Type B pancreatic cell (in vitro differentiated cells): ENCODE measurements at regions not wholly inside any gene's neighbourhood (a gene's known extent, or its start where the extent isn't known, plus 50 kb on each side); places are given as distances from the start of the nearest gene placed in this dataset.

ENCODE experiments used
- DNase-seq: peaks from one replicate; pipeline ENCODE4 v3.0.0; 2021; ENCODE audit warnings: mixed read lengths; ENCODE audit not compliant: unreplicated experiment; ENCODE audit errors: extremely low spot score
- H3K27ac Mint-ChIP-seq: 2 replicates; pipeline ENCODE4 v1.8.0; 2021; ENCODE audit warnings: mild to moderate bottlenecking, mixed read lengths
- H3K27me3 Mint-ChIP-seq: 2 replicates; pipeline ENCODE4 v1.8.0; 2021; ENCODE audit warnings: mixed read lengths
- H3K36me3 Mint-ChIP-seq: 2 replicates; pipeline ENCODE4 v1.8.0; 2021; ENCODE audit warnings: mixed read lengths
- H3K4me1 Mint-ChIP-seq: one replicate; pipeline ENCODE4 v1.8.0; 2021; ENCODE audit warnings: mixed read lengths; ENCODE audit not compliant: unreplicated experiment
- H3K4me3 Mint-ChIP-seq: 2 replicates; pipeline ENCODE4 v1.8.0; 2021; ENCODE audit warnings: mild to moderate bottlenecking, mixed read lengths
- H3K9me3 Mint-ChIP-seq: 2 replicates; pipeline ENCODE4 v1.8.0; 2021; ENCODE audit warnings: mixed read lengths
- TF ChIP-seq, protein P1 (sequence below): fragments of 200-600 bp; sonication (generic); conservative IDR thresholded peaks from 2 replicates; pipeline ENCODE4 v1.5.0; 2021; ENCODE audit warnings: antibody characterized with exemption, mild to moderate bottlenecking

DNA sequence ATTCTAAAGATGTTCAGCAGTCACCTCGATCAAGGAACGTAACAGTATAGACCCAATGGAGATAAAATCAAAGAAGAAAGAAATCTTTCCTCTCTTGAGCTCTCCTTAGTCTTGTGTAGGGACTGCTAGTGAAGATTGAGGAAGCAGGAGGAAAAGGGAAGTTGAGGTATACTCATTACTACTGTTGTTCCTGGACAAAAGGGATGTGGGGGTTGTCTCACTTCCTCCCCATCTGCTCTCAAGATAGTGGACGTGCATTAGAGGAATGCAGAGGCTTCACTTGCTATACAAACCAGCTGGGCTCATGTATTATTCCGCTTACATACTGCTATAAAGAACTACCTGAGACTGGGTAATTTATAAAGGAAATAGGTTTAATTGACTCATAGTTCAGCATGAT, 208.9 kb upstream of the ARHGEF9 start:
- no peak for DNase-seq
- Mint-ChIP-seq H3K4me3 (no peak overlapping the region), H3K4me1 (no peaks in the 10 kb centered on the region), H3K27me3 (no peaks in the 10 kb centered on the region), H3K27ac (no peak overlapping the region), H3K36me3 (no peaks in the 10 kb centered on the region), H3K9me3 (no peaks in the 10 kb centered on the region)
- TF ChIP-seq, protein P1, sequence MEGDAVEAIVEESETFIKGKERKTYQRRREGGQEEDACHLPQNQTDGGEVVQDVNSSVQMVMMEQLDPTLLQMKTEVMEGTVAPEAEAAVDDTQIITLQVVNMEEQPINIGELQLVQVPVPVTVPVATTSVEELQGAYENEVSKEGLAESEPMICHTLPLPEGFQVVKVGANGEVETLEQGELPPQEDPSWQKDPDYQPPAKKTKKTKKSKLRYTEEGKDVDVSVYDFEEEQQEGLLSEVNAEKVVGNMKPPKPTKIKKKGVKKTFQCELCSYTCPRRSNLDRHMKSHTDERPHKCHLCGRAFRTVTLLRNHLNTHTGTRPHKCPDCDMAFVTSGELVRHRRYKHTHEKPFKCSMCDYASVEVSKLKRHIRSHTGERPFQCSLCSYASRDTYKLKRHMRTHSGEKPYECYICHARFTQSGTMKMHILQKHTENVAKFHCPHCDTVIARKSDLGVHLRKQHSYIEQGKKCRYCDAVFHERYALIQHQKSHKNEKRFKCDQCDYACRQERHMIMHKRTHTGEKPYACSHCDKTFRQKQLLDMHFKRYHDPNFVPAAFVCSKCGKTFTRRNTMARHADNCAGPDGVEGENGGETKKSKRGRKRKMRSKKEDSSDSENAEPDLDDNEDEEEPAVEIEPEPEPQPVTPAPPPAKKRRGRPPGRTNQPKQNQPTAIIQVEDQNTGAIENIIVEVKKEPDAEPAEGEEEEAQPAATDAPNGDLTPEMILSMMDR, result no peak

DNA sequence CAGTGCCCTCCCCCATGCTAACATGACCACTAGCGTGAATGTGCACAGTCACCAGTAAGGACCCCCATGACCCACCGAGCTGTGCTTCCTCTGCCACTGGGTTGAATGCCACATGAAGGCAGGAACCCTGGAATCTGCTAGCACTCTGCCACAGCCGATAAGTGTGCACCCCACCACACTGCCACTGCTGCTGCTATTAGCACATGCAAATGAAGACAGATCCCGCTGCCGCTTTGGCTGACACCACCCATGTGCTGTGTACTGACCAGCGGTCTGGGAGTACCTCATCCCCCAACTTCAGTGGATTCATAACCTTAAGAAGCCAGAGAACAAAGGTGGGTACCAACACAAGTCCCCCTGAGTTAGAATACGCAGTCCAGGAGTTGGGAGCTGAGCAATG, 200.9 kb upstream of the ARHGEF9 start:
- Mint-ChIP-seq H3K27ac (no peak overlapping the region), H3K4me1 (no peaks in the 10 kb centered on the region), H3K9me3 (no peaks in the 10 kb centered on the region), H3K27me3 (no peaks in the 10 kb centered on the region), H3K36me3 (no peaks in the 10 kb centered on the region), H3K4me3 (no peak overlapping the region)
- TF ChIP-seq, protein P1, result no peak
- no peak for DNase-seq

DNA sequence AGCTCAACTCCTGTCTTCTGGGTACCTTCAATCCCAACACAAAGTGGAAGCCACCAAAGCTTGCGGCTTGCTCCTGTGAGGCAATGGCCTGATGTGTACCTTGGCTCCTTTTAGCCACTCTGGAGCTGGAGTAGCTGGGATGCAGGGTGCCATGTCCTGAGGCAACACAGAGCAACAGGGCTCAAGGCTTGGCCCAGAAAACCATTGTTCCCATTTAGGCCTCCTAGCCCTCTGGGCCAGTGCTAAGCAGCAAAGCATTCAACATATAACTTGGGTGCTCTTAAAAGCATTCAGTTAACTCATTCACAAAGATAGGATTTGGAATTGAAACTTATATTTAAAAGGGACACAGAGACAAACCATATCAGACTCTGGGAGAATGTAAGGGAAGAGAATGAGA, 194.5 kb upstream of the ARHGEF9 start:
- Mint-ChIP-seq H3K27me3 (no peaks in the 10 kb centered on the region), H3K4me1 (no peaks in the 10 kb centered on the region), H3K36me3 (no peaks in the 10 kb centered on the region), H3K27ac (no peak overlapping the region), H3K4me3 (no peak overlapping the region), H3K9me3 (no peaks in the 10 kb centered on the region)
- DNase-seq, result no peak
- TF ChIP-seq, protein P1, result no peak

DNA sequence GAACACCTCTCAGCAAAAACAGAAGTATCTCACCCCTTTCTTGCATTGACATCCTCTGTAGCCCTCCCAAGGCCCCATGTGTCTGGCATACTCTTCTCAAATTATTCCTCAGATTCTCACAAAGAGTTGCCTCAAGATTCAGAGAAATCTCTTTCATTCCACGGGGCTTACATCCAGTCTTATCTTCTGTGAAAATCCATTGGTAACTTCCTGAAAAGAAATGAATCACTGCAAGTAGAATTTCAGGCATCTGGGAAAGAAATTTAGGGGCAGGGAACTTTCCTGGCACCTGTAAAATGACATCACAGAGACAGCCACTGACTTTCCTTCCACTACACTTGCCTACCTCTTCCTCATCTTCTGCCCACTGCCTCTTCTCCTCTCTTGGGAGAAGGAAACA, 182.5 kb upstream of the ARHGEF9 start:
- Mint-ChIP-seq H3K9me3 (no peaks in the 10 kb centered on the region), H3K36me3 (no peaks in the 10 kb centered on the region), H3K4me1 (no peaks in the 10 kb centered on the region), H3K27ac (no peak overlapping the region), H3K4me3 (no peak overlapping the region), H3K27me3 (no peaks in the 10 kb centered on the region)
- no peak for DNase-seq
- TF ChIP-seq, protein P1, result no peak

DNA sequence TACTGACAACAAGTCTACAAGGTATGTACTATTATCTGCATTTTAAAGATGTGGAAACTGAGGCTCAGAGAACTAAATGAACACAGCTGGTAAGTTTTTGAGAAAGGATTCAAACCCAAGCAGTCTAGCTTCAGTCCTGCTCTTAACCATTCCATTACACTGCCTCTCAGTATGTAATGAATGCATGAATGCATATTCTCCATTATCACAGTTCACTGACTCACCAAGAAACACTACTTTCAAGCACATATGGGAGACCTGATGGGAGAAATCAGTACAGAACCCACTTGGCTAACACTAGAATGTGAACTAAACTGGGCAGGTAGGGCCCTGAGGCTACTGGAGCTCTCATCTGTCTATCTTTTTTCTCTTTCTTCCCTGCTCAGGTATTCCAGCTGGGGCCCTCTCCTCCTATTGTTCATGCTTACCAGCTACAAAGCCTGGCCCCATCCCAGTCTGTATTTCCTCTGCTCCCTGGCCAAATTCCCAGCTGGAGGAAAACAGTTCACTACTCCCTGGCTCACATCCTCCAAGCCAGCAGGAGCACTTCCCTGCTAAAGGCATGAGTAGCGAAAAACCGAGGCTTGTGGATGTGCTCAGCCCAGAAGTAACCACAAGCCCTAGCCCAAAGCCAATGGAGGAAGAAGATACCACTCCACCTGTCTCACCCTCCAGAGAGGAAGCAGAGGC, 178.2 kb upstream of the ARHGEF9 start:
- no peaks in the 10 kb centered on the region for H3K27me3 Mint-ChIP-seq
- H3K4me3 Mint-ChIP-seq, result no peak overlapping the region
- no peak overlapping the region for H3K27ac Mint-ChIP-seq
- H3K9me3 Mint-ChIP-seq, result no peaks in the 10 kb centered on the region
- TF ChIP-seq, protein P1, result no peak
- no peaks in the 10 kb centered on the region for H3K4me1 Mint-ChIP-seq
- no peaks in the 10 kb centered on the region for H3K36me3 Mint-ChIP-seq
- no peak for DNase-seq

DNA sequence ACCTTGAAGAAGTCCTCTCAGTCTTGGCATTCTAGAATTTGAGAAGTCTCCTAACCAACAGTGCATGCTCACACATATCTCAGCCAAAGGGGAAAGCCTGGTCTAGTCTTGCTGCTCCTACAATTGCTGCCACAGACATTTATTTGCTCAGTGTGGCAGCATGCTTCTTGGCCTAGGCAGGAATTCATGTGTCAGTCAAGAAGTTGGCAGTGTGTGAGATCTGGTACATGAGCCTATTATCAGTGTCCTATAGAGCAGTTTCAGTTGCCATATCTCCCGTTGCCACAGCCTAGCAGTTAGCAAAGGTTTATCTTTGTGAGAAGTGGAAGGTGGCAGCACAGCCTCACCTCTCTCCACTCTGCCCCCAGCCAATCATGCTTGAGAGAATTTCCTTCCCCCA, 176.9 kb upstream of the ARHGEF9 start:
- no peaks in the 10 kb centered on the region for H3K4me1 Mint-ChIP-seq
- no peaks in the 10 kb centered on the region for H3K9me3 Mint-ChIP-seq
- H3K36me3 Mint-ChIP-seq, result no peaks in the 10 kb centered on the region
- no peak overlapping the region for H3K27ac Mint-ChIP-seq
- no peak for DNase-seq
- H3K4me3 Mint-ChIP-seq, result no peak overlapping the region
- TF ChIP-seq, protein P1, result no peak
- H3K27me3 Mint-ChIP-seq, result no peaks in the 10 kb centered on the region
